ENCODE measurements at regions not wholly inside any gene's neighbourhood (a gene's known extent, or its start where the extent isn't known, plus 50 kb on each side); places are given as distances from the start of the nearest gene placed in this dataset.
"Not testable (repeated sequence)": the region's sequence is repeated elsewhere in the genome, so short reads cannot be mapped to it uniquely, and the experiment has no call there.

- Histone ChIP-seq H3K36me3 (no peaks in the 10 kb centered on the region), H3K4me3 (ENCODE audit: low read depth, low read length) (no peak overlapping the region), H3K9me3 (ENCODE audit: severe bottlenecking) (no peaks in the 10 kb centered on the region), H3K27ac (no peak overlapping the region), H3K27me3 (ENCODE audit: insufficient read depth, low read depth, severe bottlenecking) (no peaks in the 10 kb centered on the region)
- DNase-seq, result no peak
- TF ChIP-seq CTCF (IDR thresholded peaks at IDR 0.05; ENCODE audit: low read depth, low read length), result no peak
Observed at GRCh38 chr3:161674402-161674801, 177.8 kb downstream of the OTOL1 start.

- not testable (repeated sequence) for H3K27me3 ChIP-seq (ENCODE audit: insufficient read depth, low read depth, severe bottlenecking); DNase-seq; H3K36me3 ChIP-seq; H3K4me3 ChIP-seq (ENCODE audit: low read depth, low read length); H3K27ac ChIP-seq; H3K9me3 ChIP-seq (ENCODE audit: severe bottlenecking)
Observed at GRCh38 chr3:161681831-161682230, 185.2 kb downstream of the OTOL1 start.

- no peak for DNase-seq
- no peak overlapping the region for H3K4me3 ChIP-seq (ENCODE audit: low read depth, low read length)
- H3K27ac ChIP-seq, result no peak overlapping the region
- no peaks in the 10 kb centered on the region for H3K27me3 ChIP-seq (ENCODE audit: insufficient read depth, low read depth, severe bottlenecking)
- no peaks in the 10 kb centered on the region for H3K36me3 ChIP-seq
- H3K9me3 ChIP-seq (ENCODE audit: severe bottlenecking), result no peaks in the 10 kb centered on the region
- no peak for TF ChIP-seq CTCF (IDR thresholded peaks at IDR 0.05; ENCODE audit: low read depth, low read length)
Observed at GRCh38 chr3:161682715-161683114, 186.1 kb downstream of the OTOL1 start.

- Histone ChIP-seq H3K27ac (no peak overlapping the region), H3K27me3 (ENCODE audit: insufficient read depth, low read depth, severe bottlenecking) (no peaks in the 10 kb centered on the region), H3K4me3 (ENCODE audit: low read depth, low read length) (no peak overlapping the region), H3K9me3 (ENCODE audit: severe bottlenecking) (no peaks in the 10 kb centered on the region), H3K36me3 (no peaks in the 10 kb centered on the region)
- DNase-seq, result no peak
- no peak for TF ChIP-seq CTCF (IDR thresholded peaks at IDR 0.05; ENCODE audit: low read depth, low read length)
Observed at GRCh38 chr3:161689584-161690298, 193.1 kb downstream of the OTOL1 start.

- no peak for TF ChIP-seq CTCF (IDR thresholded peaks at IDR 0.05; ENCODE audit: low read depth, low read length)
- no peaks in the 10 kb centered on the region for H3K27me3 ChIP-seq (ENCODE audit: insufficient read depth, low read depth, severe bottlenecking)
- no peaks in the 10 kb centered on the region for H3K9me3 ChIP-seq (ENCODE audit: severe bottlenecking)
- no peak overlapping the region for H3K4me3 ChIP-seq (ENCODE audit: low read depth, low read length)
- DNase-seq, result no peak
- no peak overlapping the region for H3K27ac ChIP-seq
- H3K36me3 ChIP-seq, result no peaks in the 10 kb centered on the region
Observed at GRCh38 chr3:161690299-161690620, 193.7 kb downstream of the OTOL1 start.

- no peak for DNase-seq
- H3K9me3 ChIP-seq (ENCODE audit: severe bottlenecking), result no peaks in the 10 kb centered on the region
- H3K27ac ChIP-seq, result no peak overlapping the region
- no peak for TF ChIP-seq CTCF (IDR thresholded peaks at IDR 0.05; ENCODE audit: low read depth, low read length)
- H3K27me3 ChIP-seq (ENCODE audit: insufficient read depth, low read depth, severe bottlenecking), result no peaks in the 10 kb centered on the region
- H3K4me3 ChIP-seq (ENCODE audit: low read depth, low read length), result no peak overlapping the region
- H3K36me3 ChIP-seq, result no peaks in the 10 kb centered on the region
Observed at GRCh38 chr3:161691677-161692076, 195.1 kb downstream of the OTOL1 start.
